H1 (cell line): ENCODE measurements at regions not wholly inside any gene's neighbourhood (a gene's known extent, or its start where the extent isn't known, plus 50 kb on each side); places are given as distances from the start of the nearest gene placed in this dataset.

Source experiments
- CTCF ChIA-PET: fragments of 300-600 bp; sonication (Branson Sonifier 250); formaldehyde crosslinking; loops from one replicate; lab custom pipeline; 2021; ENCODE audit not compliant: partially characterized antibody; lab: Charles Lee
- POLR2A ChIA-PET: fragments of 300-600 bp; sonication (Branson Sonifier 250); formaldehyde crosslinking; loops from one replicate; lab custom pipeline; 2021; ENCODE audit warnings: inconsistent platforms; ENCODE audit not compliant: partially characterized antibody; lab: Charles Lee
- DNase-seq, 2 experiments: peaks; one replicate each; pipeline versions ENCODE4 v3.0.0 to v3.0.0-alpha.2; 2010 to 2022; ENCODE audit warnings: low spot score in 2 of 2, low read depth in 1 of 2, mixed read lengths in 1 of 2
- FAIRE-seq: peaks from 2 replicates; lab custom pipeline; 2011; peaks lifted over from hg19 to GRCh38; lab: Jason Lieb, UNC
- H2AFZ ChIP-seq: 2 replicates; pipeline ENCODE4 v1.8.1; 2012; ENCODE audit warnings: low read length, inconsistent platforms
- H2AK5ac ChIP-seq: 2 replicates; pipeline ENCODE4 v1.6.1; 2013; ENCODE audit warnings: low read depth, low read length
- H2BK120ac ChIP-seq: replicated peaks from 2 replicates; pipeline ENCODE3; 2013; ENCODE audit warnings: low read depth, low read length, inconsistent platforms
- H2BK12ac ChIP-seq: 2 replicates; pipeline ENCODE4 v1.6.1; 2013; ENCODE audit warnings: low read depth, low read length
- H2BK15ac ChIP-seq: 2 replicates; pipeline ENCODE4 v1.6.1; 2013; ENCODE audit warnings: low read length
- H2BK20ac ChIP-seq: 2 replicates; pipeline ENCODE4 v1.6.1; 2013; ENCODE audit warnings: low read length
- H2BK5ac ChIP-seq: 2 replicates; pipeline ENCODE4 v1.6.1; 2013; ENCODE audit warnings: low read depth, low read length
- H3K14ac ChIP-seq: 2 replicates; pipeline ENCODE4 v1.6.1; 2013; ENCODE audit warnings: inconsistent platforms; ENCODE audit not compliant: insufficient read length
- H3K18ac ChIP-seq: 2 replicates; pipeline ENCODE4 v1.6.1; 2013; ENCODE audit warnings: low read length; ENCODE audit errors: extremely low read depth
- H3K23ac ChIP-seq: 2 replicates; pipeline ENCODE4 v1.6.1; 2013; ENCODE audit warnings: inconsistent platforms; ENCODE audit not compliant: insufficient read length
- H3K23me2 ChIP-seq: 2 replicates; pipeline ENCODE4 v1.6.1; 2013; ENCODE audit warnings: low read depth, low read length
- H3K27ac ChIP-seq: 2 replicates; pipeline ENCODE4 v1.6.1; 2011; ENCODE audit warnings: low read depth, low read length, inconsistent platforms
- H3K27me3 ChIP-seq, 4 experiments: replicated peaks in 1 of 4; 1 replicate in 1 of 4; 2 replicates in 3 of 4; pipeline versions ENCODE4 v1.6.1 to v1.8.1; 2011 to 2013; ENCODE audit warnings: low read length in 3 of 4, mild to moderate bottlenecking in 3 of 4, inconsistent platforms in 2 of 4, mixed read lengths in 2 of 4, moderate library complexity in 1 of 4; ENCODE audit not compliant: control insufficient read depth in 3 of 4, insufficient read depth in 3 of 4; ENCODE audit errors: extremely low read depth in 1 of 4
- H3K36me3 ChIP-seq, 4 experiments: 2 replicates each; pipeline versions ENCODE4 v1.6.1 to v1.8.1; 2011 to 2013; ENCODE audit warnings: mild to moderate bottlenecking in 4 of 4, low read length in 3 of 4, moderate library complexity in 2 of 4, control low read depth in 1 of 4, inconsistent platforms in 1 of 4; ENCODE audit not compliant: insufficient read depth in 4 of 4, control insufficient read depth in 2 of 4
- H3K4ac ChIP-seq: replicated peaks from 2 replicates; pipeline ENCODE3; 2013; ENCODE audit warnings: low read length, low read depth, mixed read lengths, inconsistent platforms; ENCODE audit not compliant: insufficient read length
- H3K4me1 ChIP-seq, 4 experiments: replicated peaks in 1 of 4; 1 replicate in 1 of 4; 2 replicates in 3 of 4; pipeline versions ENCODE4 v1.6.1 to v1.8.1; 2011 to 2013; ENCODE audit warnings: low read length in 3 of 4, inconsistent platforms in 2 of 4, mixed read lengths in 1 of 4; ENCODE audit not compliant: insufficient read depth in 4 of 4, control insufficient read depth in 3 of 4
- H3K4me2 ChIP-seq, 2 experiments: 2 replicates each; pipeline versions ENCODE4 v1.6.1 to v1.8.1; 2011 to 2013; ENCODE audit warnings: low read depth in 2 of 2, low read length in 2 of 2, control low read depth in 1 of 2, inconsistent platforms in 1 of 2, mild to moderate bottlenecking in 1 of 2; ENCODE audit not compliant: insufficient read depth in 1 of 2
- H3K4me3 ChIP-seq, 4 experiments: fragments of 200-600, 300-600 bp in 1 of 4; sonication (generic), shearing (Covaris generic), sonication (Bioruptor Twin) in 1 of 4; 2 replicates each; pipeline versions ENCODE4 v1.5.1 to v1.8.1; 2011 to 2016; ENCODE audit warnings: low read length in 4 of 4, low read depth in 3 of 4, control low read depth in 2 of 4, inconsistent platforms in 2 of 4, mild to moderate bottlenecking in 2 of 4, mixed read lengths in 1 of 4, moderate library complexity in 1 of 4; ENCODE audit not compliant: insufficient read depth in 2 of 4; ENCODE audit errors: extremely low read depth in 1 of 4
- H3K56ac ChIP-seq: replicated peaks from 2 replicates; pipeline ENCODE3; 2013; ENCODE audit warnings: low read depth, mild to moderate bottlenecking, mixed read lengths, low read length, inconsistent platforms; ENCODE audit not compliant: insufficient read length
- H3K79me1 ChIP-seq: 2 replicates; pipeline ENCODE4 v1.6.1; 2013; ENCODE audit warnings: low read depth, low read length, control low read depth
- H3K79me2 ChIP-seq, 2 experiments: 2 replicates each; pipeline versions ENCODE4 v1.6.1 to v1.8.1; 2012 to 2013; ENCODE audit warnings: low read length in 2 of 2, mild to moderate bottlenecking in 2 of 2, inconsistent platforms in 1 of 2; ENCODE audit not compliant: insufficient read depth in 2 of 2, control insufficient read depth in 1 of 2
- H3K9ac ChIP-seq, 4 experiments: replicated peaks in 1 of 4; 1 replicate in 1 of 4; 2 replicates in 3 of 4; pipeline versions ENCODE4 v1.6.1 to v1.8.1; 2011 to 2013; ENCODE audit warnings: low read depth in 3 of 4, low read length in 3 of 4, control low read depth in 2 of 4, mild to moderate bottlenecking in 2 of 4, moderate library complexity in 2 of 4, inconsistent platforms in 1 of 4; ENCODE audit errors: extremely low read depth in 1 of 4
- H3K9me3 ChIP-seq, 2 experiments: 2 replicates each; pipeline versions ENCODE4 v1.6.1 to v1.8.1; 2012 to 2013; ENCODE audit warnings: mild to moderate bottlenecking in 2 of 2, moderate library complexity in 2 of 2, control low read depth in 1 of 2, inconsistent platforms in 1 of 2, low read depth in 1 of 2, low read length in 1 of 2, mixed read lengths in 1 of 2; ENCODE audit not compliant: insufficient read depth in 2 of 2
- H4K20me1 ChIP-seq, 2 experiments: replicated peaks in 1 of 2; 2 replicates each; pipeline versions ENCODE3 to v1.8.1; 2011 to 2013; ENCODE audit warnings: inconsistent platforms in 2 of 2, low read length in 2 of 2, mild to moderate bottlenecking in 1 of 2; ENCODE audit not compliant: insufficient read depth in 2 of 2, control insufficient read depth in 1 of 2
- H4K5ac ChIP-seq: 2 replicates; pipeline ENCODE4 v1.6.1; 2013; ENCODE audit warnings: low read length, low read depth, mixed read lengths, inconsistent platforms; ENCODE audit not compliant: insufficient read length
- H4K8ac ChIP-seq: 2 replicates; pipeline ENCODE4 v1.8.0; 2013; ENCODE audit warnings: mild to moderate bottlenecking, moderate library complexity, low read length, inconsistent platforms; ENCODE audit not compliant: insufficient read depth; ENCODE audit errors: extremely low read depth
- H4K91ac ChIP-seq: replicated peaks from 2 replicates; pipeline ENCODE3; 2013; ENCODE audit warnings: low read length, mixed read lengths, inconsistent platforms; ENCODE audit not compliant: insufficient read length
- CBX8 ChIP-seq: fragments of 300-800, 300-1000 bp; sonication (generic); IDR thresholded peaks from 2 replicates; pipeline ENCODE4 v1.7.1; 2016; ENCODE audit warnings: low read depth, low read length, borderline replicate concordance
- CREB1 ChIP-seq: IDR thresholded peaks from 2 replicates; pipeline ENCODE4 v1.6.1; 2012; ENCODE audit warnings: inconsistent platforms
- EP300 ChIP-seq, 2 experiments: IDR thresholded peaks; 1 replicate in 1 of 2; 2 replicates in 1 of 2; pipeline ENCODE4 v1.6.1; 2011 to 2012; ENCODE audit warnings: low read depth in 2 of 2, low read length in 2 of 2, mild to moderate bottlenecking in 2 of 2, borderline replicate concordance in 1 of 2, inconsistent platforms in 1 of 2, moderate library complexity in 1 of 2
- KDM5A ChIP-seq: fragments of 200-600 bp; IDR thresholded peaks from 2 replicates; pipeline ENCODE4 v1.7.1; 2012; ENCODE audit warnings: mild to moderate bottlenecking, low read length, inconsistent platforms, mixed read lengths
- POLR2A ChIP-seq, 2 experiments: IDR thresholded peaks; 1 replicate in 1 of 2; 2 replicates in 1 of 2; pipeline ENCODE4 v1.6.1; 2011; ENCODE audit warnings: low read depth in 2 of 2, low read length in 2 of 2, mild to moderate bottlenecking in 2 of 2; ENCODE audit errors: control extremely low read depth in 1 of 2
- SP2 ChIP-seq: IDR thresholded peaks from 2 replicates; pipeline ENCODE4 v1.6.1; 2012; ENCODE audit warnings: mild to moderate bottlenecking, low read length, inconsistent platforms
- YY1 ChIP-seq: IDR thresholded peaks from 2 replicates; pipeline ENCODE4 v1.6.1; 2011; ENCODE audit warnings: low read depth, mild to moderate bottlenecking, low read length
- WGBS, 2 experiments: shearing (Covaris generic) in 1 of 2; methylation state at CpG; one replicate each; pipeline versions ENCODE4 v1.1.6 to v1.1.7; 2013 to 2015; ENCODE audit warnings: low lambda C conversion rate in 2 of 2, mixed read lengths in 2 of 2, inconsistent platforms in 1 of 2, low coverage in 1 of 2, missing lambda C conversion rate in 1 of 2; ENCODE audit not compliant: insufficient replicate concordance in 2 of 2, insufficient coverage in 1 of 2, insufficient read length in 1 of 2; ENCODE audit errors: extremely low coverage in 1 of 2, missing lambda C conversion rate in 1 of 2; 5-methylcytosine and 5-hydroxymethylcytosine counted together
- TF ChIP-seq, protein P1 (sequence below): IDR thresholded peaks from 2 replicates; pipeline ENCODE4 v1.6.1; 2011; ENCODE audit warnings: low read length, improper control_type of control experiment

- WGBS, 2 experiments = 84% methylated on average over 6 of the region's 6 CpGs; no CpG with 5 or more reads in 1 of the 2 experiments
- no peak for TF ChIP-seq CREB1
- TF ChIP-seq POLR2A (IDR thresholded peaks at IDR 0.05; ENCODE audit: control extremely low read depth in 1 of 2, low read depth in 2 of 2, low read length in 2 of 2) = no peak
- no peak for TF ChIP-seq CBX8
- TF ChIP-seq, protein P1, sequence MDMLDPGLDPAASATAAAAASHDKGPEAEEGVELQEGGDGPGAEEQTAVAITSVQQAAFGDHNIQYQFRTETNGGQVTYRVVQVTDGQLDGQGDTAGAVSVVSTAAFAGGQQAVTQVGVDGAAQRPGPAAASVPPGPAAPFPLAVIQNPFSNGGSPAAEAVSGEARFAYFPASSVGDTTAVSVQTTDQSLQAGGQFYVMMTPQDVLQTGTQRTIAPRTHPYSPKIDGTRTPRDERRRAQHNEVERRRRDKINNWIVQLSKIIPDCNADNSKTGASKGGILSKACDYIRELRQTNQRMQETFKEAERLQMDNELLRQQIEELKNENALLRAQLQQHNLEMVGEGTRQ = no peak
- no peak for TF ChIP-seq KDM5A
- no peak for TF ChIP-seq YY1
- TF ChIP-seq EP300 (IDR thresholded peaks at IDR 0.05; ENCODE audit: borderline replicate concordance in 1 of 2, low read depth in 2 of 2, low read length in 2 of 2) = no peak
- TF ChIP-seq SP2 = no peak
Measured at GRCh38 chr21:35381743-35382310, 332.7 kb upstream of the RUNX1 start.

More at GRCh38 chr21:35381743-35382310, 332.7 kb upstream of the RUNX1 start:
- H3K9me3 ChIP-seq = no peaks in the 10 kb centered on the region
- no peak overlapping the region for H3K4me2 ChIP-seq
- H3K4me1 ChIP-seq = peaks cover 0 to 2% (median 0%) of the 10 kb centered on the region in 4 experiments; a peak in 2 of 7 replicates
- H3K79me2 ChIP-seq = no peaks in the 10 kb centered on the region
- H3K4me3 ChIP-seq = no peak overlapping the region
- DNase-seq (no peak), FAIRE-seq (no peak)
- no peaks in the 10 kb centered on the region for H4K20me1 ChIP-seq
- H3K4ac ChIP-seq = no peak overlapping the region
- no peak overlapping the region for H3K23ac ChIP-seq
- no peak overlapping the region for H2BK120ac ChIP-seq
- no peak overlapping the region for H2AFZ ChIP-seq
- no peak overlapping the region for H3K56ac ChIP-seq
- H2BK15ac ChIP-seq = no peak overlapping the region
- no peaks in the 10 kb centered on the region for H3K36me3 ChIP-seq
- H3K23me2 ChIP-seq = no peaks in the 10 kb centered on the region
- no peaks in the 10 kb centered on the region for H3K27me3 ChIP-seq
- H2AK5ac ChIP-seq = no peak overlapping the region
- H4K5ac ChIP-seq = no peak overlapping the region
- POLR2A ChIA-PET = no interaction called here
- no peak overlapping the region for H3K27ac ChIP-seq
- no peak overlapping the region for H3K9ac ChIP-seq
- H4K8ac ChIP-seq = no peak overlapping the region
- H3K18ac ChIP-seq = no peak overlapping the region
- H3K14ac ChIP-seq = no peak overlapping the region
- H2BK5ac ChIP-seq = no peak overlapping the region
- H2BK12ac ChIP-seq = no peak overlapping the region
- no peaks in the 10 kb centered on the region for H3K79me1 ChIP-seq
- H2BK20ac ChIP-seq = no peak overlapping the region
- CTCF ChIA-PET = interaction anchor here (0.7 kb wide), 1 partner anchor 156 kb away, joined by 4 read pairs; no protein-coding TSS in a partner anchor
- no peak overlapping the region for H4K91ac ChIP-seq
